GM19452 (cell line): ENCODE measurements at regions not wholly inside any gene's neighbourhood (a gene's known extent, or its start where the extent isn't known, plus 50 kb on each side); places are given as distances from the start of the nearest gene placed in this dataset.
"Not testable (repeated sequence)": the region's sequence is repeated elsewhere in the genome, so short reads cannot be mapped to it uniquely, and the experiment has no call there.

ENCODE experiments used
- ATAC-seq: cut with Tn5 transposase; IDR thresholded peaks from one replicate; pipeline ENCODE4 v1.9.1; 2021; ENCODE audit not compliant: unreplicated experiment

DNA sequence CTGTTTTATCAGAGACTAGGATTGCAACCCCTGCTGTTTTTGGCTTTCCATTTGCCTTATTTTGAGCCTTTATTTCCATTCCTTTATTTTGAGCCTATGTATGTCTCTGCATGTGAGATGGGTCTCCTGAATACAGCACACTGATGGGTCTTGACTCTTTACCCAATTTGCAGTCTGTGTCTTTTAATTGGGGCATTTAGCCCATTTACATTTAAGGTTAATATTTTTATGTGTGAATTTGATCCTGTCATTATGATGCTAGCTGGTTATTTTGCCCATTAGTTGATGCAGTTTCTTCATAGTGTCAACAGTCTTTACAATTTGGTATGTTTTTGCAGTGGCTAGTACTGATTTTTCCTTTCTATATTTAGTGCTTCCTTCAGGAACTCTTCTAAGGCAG, 88.5 kb upstream of the HCCS start:
- not testable (repeated sequence) for ATAC-seq

- ATAC-seq: no peak
Observed at GRCh38 chrX:11039926-11040325, 71.2 kb upstream of the HCCS start.

DNA sequence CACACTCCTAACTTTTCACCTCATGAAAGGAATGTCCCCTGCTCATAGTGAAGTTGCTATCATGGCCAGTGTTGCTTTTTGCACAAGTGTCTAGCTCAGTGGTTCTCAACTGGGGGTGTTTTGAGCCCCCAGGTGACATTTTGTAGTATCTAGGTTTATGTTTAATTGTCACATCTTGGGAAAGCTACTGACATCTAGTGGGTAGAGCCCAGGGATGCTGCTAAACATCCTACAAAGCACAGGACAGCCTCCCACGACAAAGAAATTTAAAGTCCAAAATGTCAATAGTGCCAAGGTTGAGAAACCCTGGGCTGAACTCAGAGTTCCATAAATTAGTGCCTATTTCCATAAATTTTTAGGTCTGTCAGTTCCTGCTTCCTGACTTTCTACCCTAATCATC, 70.7 kb upstream of the HCCS start:
- no peak for ATAC-seq

DNA sequence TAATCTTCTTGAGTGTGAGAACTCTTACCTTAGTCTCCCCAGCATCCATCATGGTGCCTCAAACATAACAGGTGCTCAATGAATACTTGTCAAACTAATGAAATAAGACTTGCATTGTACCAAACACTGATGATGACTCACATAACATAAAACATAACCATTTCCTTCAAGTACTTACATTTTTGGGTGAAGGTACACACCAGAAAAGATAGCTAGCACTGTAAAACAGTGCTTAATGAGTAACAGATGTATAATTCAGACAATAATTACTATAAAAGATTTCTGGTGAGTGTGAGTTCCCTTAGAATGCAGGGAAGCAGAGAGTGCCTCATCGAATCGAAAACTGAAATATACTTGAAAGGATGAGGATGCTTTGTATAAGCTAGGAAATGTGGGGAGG, 70.1 kb upstream of the HCCS start:
- no peak for ATAC-seq

DNA sequence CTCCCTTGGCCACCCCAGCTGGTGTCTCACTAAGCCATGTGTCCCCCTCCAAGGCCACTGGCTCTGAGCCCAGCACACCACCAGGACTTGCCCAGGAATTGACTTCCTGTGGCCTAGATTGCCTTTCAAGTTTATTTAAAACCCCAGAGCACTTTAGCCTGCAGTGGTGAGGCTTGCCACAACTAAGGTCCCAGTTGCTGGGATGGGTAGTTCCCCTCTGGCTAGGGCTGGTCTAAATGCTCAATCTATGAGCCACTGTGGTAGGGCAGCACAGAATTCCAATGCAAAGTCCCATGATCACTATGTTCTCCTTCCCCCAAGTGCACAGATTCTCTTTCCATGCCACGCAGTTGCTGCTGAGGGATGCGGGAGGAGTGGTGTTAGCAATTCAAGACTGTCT, 61.1 kb upstream of the HCCS start:
- no peak for ATAC-seq

DNA sequence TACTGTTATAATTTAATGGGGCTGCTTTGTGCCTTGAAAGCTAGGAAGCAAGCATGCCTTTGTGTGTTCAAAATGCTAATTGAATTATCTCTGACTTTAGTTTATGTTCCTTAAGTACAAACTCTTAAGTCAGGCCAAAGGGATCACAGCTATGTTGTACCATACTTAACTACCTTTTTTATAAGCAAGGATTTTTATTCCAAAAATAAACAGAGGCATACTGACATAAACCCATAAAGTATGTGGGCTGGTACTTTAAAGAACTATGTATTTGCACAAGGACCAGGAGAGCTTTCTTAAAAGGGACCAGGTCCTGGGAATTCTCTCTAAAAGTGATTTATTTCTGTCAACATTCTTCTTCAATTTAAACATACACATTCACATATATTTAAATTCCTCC, 57.8 kb upstream of the HCCS start:
- no peak for ATAC-seq

DNA sequence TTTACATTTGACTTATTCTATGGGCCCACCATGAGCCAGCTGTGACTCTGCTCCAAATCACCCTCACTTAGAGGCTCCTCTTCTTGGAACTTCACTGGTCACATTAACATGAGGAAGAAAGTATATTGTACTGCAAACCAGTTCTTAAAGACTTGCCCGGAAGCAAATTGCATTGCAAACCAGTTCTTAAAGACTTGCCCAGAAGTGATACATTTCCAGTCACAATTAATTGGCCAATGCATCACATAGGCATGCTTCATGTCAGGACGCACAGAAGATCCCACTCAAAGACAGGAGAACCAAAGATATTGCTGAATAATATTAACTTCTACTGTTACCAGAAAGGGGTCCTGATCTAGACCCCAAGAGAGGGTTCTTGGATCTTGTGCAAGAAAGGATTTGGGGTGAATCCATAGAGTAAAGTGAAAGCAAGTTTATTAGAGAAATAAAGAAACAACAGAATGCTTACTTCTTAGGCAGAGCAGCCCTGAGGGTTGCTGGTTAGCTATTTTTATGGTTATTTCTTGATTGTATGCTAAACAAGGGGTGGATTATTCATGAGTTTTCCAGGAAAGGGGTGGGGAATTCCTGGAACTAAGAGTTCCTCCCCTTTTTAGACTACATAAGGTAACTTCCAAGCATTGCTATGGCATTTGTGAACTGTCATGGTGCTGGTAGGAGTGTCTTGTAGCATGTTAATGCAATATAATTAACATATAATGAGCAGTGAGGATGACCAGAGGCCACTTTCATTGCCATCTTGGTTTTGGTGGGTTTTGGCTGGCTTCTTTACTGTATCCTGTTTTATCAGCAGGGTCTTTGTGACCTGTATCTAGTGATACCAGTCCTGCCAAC, 54.6 kb upstream of the HCCS start:
- no peak for ATAC-seq

DNA sequence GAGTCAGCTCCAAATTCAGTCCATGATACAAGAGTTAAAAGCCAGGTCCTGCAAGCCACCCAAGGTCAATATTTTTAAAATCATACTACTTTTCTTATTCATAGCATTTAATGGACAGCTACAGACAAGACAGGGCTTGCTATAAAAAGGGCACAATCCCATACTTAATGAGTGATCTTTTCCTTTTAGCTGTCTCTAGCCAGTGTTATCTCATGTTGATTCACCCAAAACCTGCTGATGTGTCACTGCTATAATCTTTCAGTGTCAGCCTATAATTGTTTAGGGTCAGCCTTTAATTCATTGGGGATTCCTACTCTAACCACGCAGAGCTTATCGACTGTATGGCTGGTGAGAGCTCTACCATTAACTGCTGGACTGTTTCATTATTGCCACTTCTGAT, 51.2 kb upstream of the HCCS start:
- no peak for ATAC-seq
